ENCODE measurements at regions not wholly inside any gene's neighbourhood (a gene's known extent, or its start where the extent isn't known, plus 50 kb on each side); places are given as distances from the start of the nearest gene placed in this dataset.

GRCh38 chr5:143554187-143554717 is 150.8 kb upstream of the NR3C1 start:
- no peak for TF ChIP-seq CTCF (IDR thresholded peaks at IDR 0.05; ENCODE audit: insufficient read depth, low read length)
- no peak for TF ChIP-seq POLR2AphosphoS5 (IDR thresholded peaks at IDR 0.05; ENCODE audit: low read depth)
- TF ChIP-seq SPI1 (IDR thresholded peaks at IDR 0.05; ENCODE audit: borderline replicate concordance, low read depth): peak; percentile 87
- TF ChIP-seq GABPA (IDR thresholded peaks at IDR 0.05; ENCODE audit: low read depth): no peak
- TF ChIP-seq REST (IDR thresholded peaks at IDR 0.05; ENCODE audit: insufficient replicate concordance, low read depth): no peak

Measured in HL-60 (cell line).